H9 (cell line): ENCODE measurements at regions not wholly inside any gene's neighbourhood (a gene's known extent, or its start where the extent isn't known, plus 50 kb on each side); places are given as distances from the start of the nearest gene placed in this dataset.

ENCODE experiments used
- DNase-seq: peaks from one replicate; pipeline ENCODE4 v3.0.0-alpha.2; 2017
- H2AFZ ChIP-seq: one replicate; pipeline ENCODE4 v1.6.1; 2013; ENCODE audit warnings: mild to moderate bottlenecking, low read length, control low read depth, moderate library complexity
- H2AK5ac ChIP-seq: 2 replicates; pipeline ENCODE4 v1.6.1; 2013; ENCODE audit warnings: low read length, control low read depth, mixed read lengths; ENCODE audit not compliant: insufficient read length
- H2BK120ac ChIP-seq: one replicate; pipeline ENCODE4 v1.6.1; 2013; ENCODE audit warnings: low read depth, mild to moderate bottlenecking, low read length, control low read depth, inconsistent platforms; ENCODE audit not compliant: poor library complexity, severe bottlenecking
- H2BK12ac ChIP-seq: 2 replicates; pipeline ENCODE4 v1.6.1; 2013; ENCODE audit warnings: low read length, control low read depth, mixed read lengths, low read depth; ENCODE audit not compliant: insufficient read length
- H2BK15ac ChIP-seq: 2 replicates; pipeline ENCODE4 v1.6.1; 2013; ENCODE audit warnings: low read depth, low read length, control low read depth
- H2BK20ac ChIP-seq: one replicate; pipeline ENCODE4 v1.6.1; 2013; ENCODE audit warnings: low read depth, mild to moderate bottlenecking, low read length, control low read depth, inconsistent platforms; ENCODE audit not compliant: poor library complexity, severe bottlenecking
- H2BK5ac ChIP-seq: 2 replicates; pipeline ENCODE4 v1.6.1; 2013; ENCODE audit warnings: low read length, control low read depth, mixed read lengths; ENCODE audit not compliant: insufficient read length
- H3K14ac ChIP-seq: 2 replicates; pipeline ENCODE4 v1.6.1; 2013; ENCODE audit warnings: low read length, control low read depth; ENCODE audit not compliant: insufficient read depth
- H3K18ac ChIP-seq: 2 replicates; pipeline ENCODE4 v1.6.1; 2013; ENCODE audit warnings: low read depth, mild to moderate bottlenecking, mixed read lengths, low read length, control low read depth; ENCODE audit not compliant: insufficient read length
- H3K23ac ChIP-seq: 2 replicates; pipeline ENCODE4 v1.6.1; 2013; ENCODE audit warnings: low read length, control low read depth, mixed read lengths, low read depth; ENCODE audit not compliant: insufficient read length
- H3K23me2 ChIP-seq: 2 replicates; pipeline ENCODE4 v1.6.1; 2013; ENCODE audit warnings: low read depth, mild to moderate bottlenecking, mixed read lengths, low read length, control low read depth; ENCODE audit not compliant: insufficient read length, poor library complexity, severe bottlenecking
- H3K27ac ChIP-seq: 2 replicates; pipeline ENCODE4 v1.5.1; 2013; ENCODE audit warnings: low read length, control low read depth, mixed read lengths, low read depth; ENCODE audit not compliant: insufficient read length
- H3K27me3 ChIP-seq: 2 replicates; pipeline ENCODE4 v1.6.1; 2013; ENCODE audit warnings: low read length, control low read depth, inconsistent platforms; ENCODE audit not compliant: insufficient read depth
- H3K4ac ChIP-seq: 2 replicates; pipeline ENCODE4 v1.6.1; 2013; ENCODE audit warnings: low read depth, mild to moderate bottlenecking, control low read depth, inconsistent platforms, low read length, moderate library complexity
- H3K4me1 ChIP-seq: 2 replicates; pipeline ENCODE4 v1.6.1; 2013; ENCODE audit warnings: low read length, control low read depth, inconsistent platforms; ENCODE audit not compliant: insufficient read depth
- H3K4me2 ChIP-seq: 2 replicates; pipeline ENCODE4 v1.6.1; 2013; ENCODE audit warnings: low read length, control low read depth, mixed read lengths; ENCODE audit not compliant: insufficient read length, insufficient read depth
- H3K56ac ChIP-seq: 2 replicates; pipeline ENCODE4 v1.6.1; 2013; ENCODE audit warnings: low read depth, mild to moderate bottlenecking, mixed read lengths, low read length, control low read depth; ENCODE audit not compliant: insufficient read length
- H3K79me1 ChIP-seq: 2 replicates; pipeline ENCODE4 v1.6.1; 2013; ENCODE audit warnings: low read depth, mild to moderate bottlenecking, moderate library complexity, low read length, control low read depth, inconsistent platforms; ENCODE audit not compliant: insufficient read depth, poor library complexity, severe bottlenecking
- H3K79me2 ChIP-seq: 2 replicates; pipeline ENCODE4 v1.6.1; 2013; ENCODE audit warnings: low read length, control low read depth, inconsistent platforms; ENCODE audit not compliant: insufficient read depth
- H3K9ac ChIP-seq: 2 replicates; pipeline ENCODE4 v1.6.1; 2013; ENCODE audit warnings: low read length, control low read depth, mixed read lengths; ENCODE audit not compliant: insufficient read length; ENCODE audit errors: extremely low read depth
- H3K9me3 ChIP-seq: one replicate; pipeline ENCODE4 v1.6.1; 2013; ENCODE audit warnings: low read depth, low read length, inconsistent platforms; ENCODE audit not compliant: control insufficient read depth
- H3T11ph ChIP-seq: one replicate; pipeline ENCODE4 v1.6.1; 2013; ENCODE audit warnings: mild to moderate bottlenecking, low read length, control low read depth, inconsistent platforms
- H4K20me1 ChIP-seq: one replicate; pipeline ENCODE4 v1.6.1; 2013; ENCODE audit not compliant: control insufficient read depth, insufficient read length, insufficient read depth
- H4K5ac ChIP-seq: 2 replicates; pipeline ENCODE4 v1.6.1; 2013; ENCODE audit warnings: low read depth, mild to moderate bottlenecking, mixed read lengths, low read length, control low read depth; ENCODE audit not compliant: insufficient read length
- H4K8ac ChIP-seq: replicated peaks from 2 replicates; pipeline ENCODE4 v1.6.1; 2013; ENCODE audit warnings: low read length, control low read depth, mixed read lengths, low read depth; ENCODE audit not compliant: insufficient read length
- H4K91ac ChIP-seq: 2 replicates; pipeline ENCODE4 v1.6.1; 2013; ENCODE audit warnings: low read depth, mild to moderate bottlenecking, moderate library complexity, mixed read lengths, low read length, control low read depth; ENCODE audit not compliant: insufficient read length
- H3K27ac Mint-ChIP-seq, 3 experiments: 2 replicates in 2 of 3; 3 replicates in 1 of 3; pipeline ENCODE4 v1.8.0; 2020 to 2021; ENCODE audit warnings: mixed read lengths in 3 of 3, mild to moderate bottlenecking in 1 of 3, moderate library complexity in 1 of 3
- H3K27me3 Mint-ChIP-seq: 2 replicates; pipeline ENCODE4 v1.8.0; 2021; ENCODE audit warnings: low read depth, mild to moderate bottlenecking, moderate library complexity, mixed read lengths
- H3K36me3 Mint-ChIP-seq, 3 experiments: 2 replicates in 2 of 3; 3 replicates in 1 of 3; pipeline ENCODE4 v1.8.0; 2020 to 2021; ENCODE audit warnings: low read depth in 3 of 3, mixed read lengths in 3 of 3; ENCODE audit not compliant: insufficient read depth in 1 of 3
- H3K4me1 Mint-ChIP-seq, 2 experiments: 2 replicates each; pipeline ENCODE4 v1.8.0; 2020; ENCODE audit warnings: mixed read lengths in 2 of 2
- H3K4me3 Mint-ChIP-seq, 2 experiments: 2 replicates in 1 of 2; 3 replicates in 1 of 2; pipeline ENCODE4 v1.8.0; 2020 to 2021; ENCODE audit warnings: mild to moderate bottlenecking in 2 of 2, mixed read lengths in 2 of 2, moderate library complexity in 1 of 2
- H3K9me3 Mint-ChIP-seq, 2 experiments: 2 replicates in 1 of 2; 3 replicates in 1 of 2; pipeline ENCODE4 v1.8.0; 2020; ENCODE audit warnings: mild to moderate bottlenecking in 2 of 2, mixed read lengths in 2 of 2, moderate library complexity in 1 of 2
- WGBS: extraction: QIAGEN DNeasy Blood & Tissue Kit; methylation state at CpG from one replicate; pipeline ENCODE4 v1.1.7; 2013; ENCODE audit warnings: missing lambda C conversion rate, low lambda C conversion rate, mixed read lengths; ENCODE audit not compliant: insufficient read length; ENCODE audit errors: extremely low coverage; 5-methylcytosine and 5-hydroxymethylcytosine counted together
- TF ChIP-seq, protein P1 (sequence below): fragments of 200-600 bp; sonication (generic); conservative IDR thresholded peaks from 3 replicates; pipeline ENCODE4 v1.8.0; 2021; ENCODE audit warnings: antibody characterized with exemption, mild to moderate bottlenecking

DNA sequence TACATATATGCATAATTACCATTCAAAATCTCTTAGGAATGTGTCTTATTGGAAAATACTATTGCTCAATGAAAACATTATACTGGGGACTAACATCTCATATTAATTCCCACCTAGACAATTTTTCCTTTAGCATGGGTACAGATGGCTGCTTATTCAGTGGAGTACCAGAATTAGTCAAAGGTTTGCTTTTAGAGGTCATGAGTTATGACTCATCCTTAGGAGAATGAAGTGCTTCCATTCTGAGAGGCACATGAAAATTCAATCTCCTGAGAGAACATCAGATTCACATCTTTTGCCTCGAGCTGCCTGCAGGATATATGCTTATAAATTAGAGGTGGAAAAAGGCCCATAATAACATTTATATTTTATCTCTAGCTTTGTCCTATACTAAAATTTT is 378.0 kb upstream of the DMD start:
- H3K27me3 ChIP-seq: no peaks in the 10 kb centered on the region
- no peaks in the 10 kb centered on the region for H3K4me1 ChIP-seq
- no peak overlapping the region for H3K4me2 ChIP-seq
- H2BK15ac ChIP-seq: no peak overlapping the region
- H2BK5ac ChIP-seq: no peak overlapping the region
- no CpG with 5 or more reads among the region's 1 CpG for WGBS
- H2BK12ac ChIP-seq: no peak overlapping the region
- H3K79me1 ChIP-seq: no peaks in the 10 kb centered on the region
- no peak overlapping the region for H3K14ac ChIP-seq
- H3K36me3 Mint-ChIP-seq: no peaks in the 10 kb centered on the region
- H3K4me3 Mint-ChIP-seq: no peak overlapping the region
- H3K4me1 Mint-ChIP-seq: peaks cover 5% of the 10 kb centered on the region in 2 experiments; a peak in 3 of 4 replicates
- no peak overlapping the region for H3K27ac ChIP-seq
- no peak for DNase-seq
- peaks cover 0 to 42% of the 10 kb centered on the region in 2 experiments; a peak in 3 of 5 replicates for H3K9me3 Mint-ChIP-seq
- TF ChIP-seq, protein P1, sequence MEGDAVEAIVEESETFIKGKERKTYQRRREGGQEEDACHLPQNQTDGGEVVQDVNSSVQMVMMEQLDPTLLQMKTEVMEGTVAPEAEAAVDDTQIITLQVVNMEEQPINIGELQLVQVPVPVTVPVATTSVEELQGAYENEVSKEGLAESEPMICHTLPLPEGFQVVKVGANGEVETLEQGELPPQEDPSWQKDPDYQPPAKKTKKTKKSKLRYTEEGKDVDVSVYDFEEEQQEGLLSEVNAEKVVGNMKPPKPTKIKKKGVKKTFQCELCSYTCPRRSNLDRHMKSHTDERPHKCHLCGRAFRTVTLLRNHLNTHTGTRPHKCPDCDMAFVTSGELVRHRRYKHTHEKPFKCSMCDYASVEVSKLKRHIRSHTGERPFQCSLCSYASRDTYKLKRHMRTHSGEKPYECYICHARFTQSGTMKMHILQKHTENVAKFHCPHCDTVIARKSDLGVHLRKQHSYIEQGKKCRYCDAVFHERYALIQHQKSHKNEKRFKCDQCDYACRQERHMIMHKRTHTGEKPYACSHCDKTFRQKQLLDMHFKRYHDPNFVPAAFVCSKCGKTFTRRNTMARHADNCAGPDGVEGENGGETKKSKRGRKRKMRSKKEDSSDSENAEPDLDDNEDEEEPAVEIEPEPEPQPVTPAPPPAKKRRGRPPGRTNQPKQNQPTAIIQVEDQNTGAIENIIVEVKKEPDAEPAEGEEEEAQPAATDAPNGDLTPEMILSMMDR: no peak
- no peak overlapping the region for H2AFZ ChIP-seq
- H3K23me2 ChIP-seq: no peaks in the 10 kb centered on the region
- no peaks in the 10 kb centered on the region for H3K9me3 ChIP-seq
- H2AK5ac ChIP-seq: no peak overlapping the region
- no peaks in the 10 kb centered on the region for H4K20me1 ChIP-seq
- no peaks in the 10 kb centered on the region for H3K27me3 Mint-ChIP-seq
- no peak overlapping the region for H4K5ac ChIP-seq
- no peak overlapping the region for H4K8ac ChIP-seq
- H3K4ac ChIP-seq: no peak overlapping the region
- H3K18ac ChIP-seq: no peak overlapping the region
- H4K91ac ChIP-seq: no peak overlapping the region
- no peaks in the 10 kb centered on the region for H3K79me2 ChIP-seq
- no peak overlapping the region for H3K27ac Mint-ChIP-seq
- H3K56ac ChIP-seq: no peak overlapping the region
- H2BK20ac ChIP-seq: no peak overlapping the region
- no peak overlapping the region for H3K9ac ChIP-seq
- no peak overlapping the region for H3T11ph ChIP-seq
- no peak overlapping the region for H2BK120ac ChIP-seq
- no peak overlapping the region for H3K23ac ChIP-seq
